Esophagus muscularis mucosa (tissue), 4 donors: ENCODE measurements at regions not wholly inside any gene's neighbourhood (a gene's known extent, or its start where the extent isn't known, plus 50 kb on each side); places are given as distances from the start of the nearest gene placed in this dataset.

Source experiments
- DNase-seq: peaks from one replicate; pipeline ENCODE4 v3.0.0-alpha.2; 2017; ENCODE audit errors: extremely low spot score
- H3K27ac ChIP-seq, 4 donors: fragments of 200-600 bp; sonication (generic); replicated peaks in 1 of 4; 1 replicate in 3 of 4; 2 replicates in 1 of 4; pipeline ENCODE4 v1.5.1; 2016 to 2019; ENCODE audit warnings: mild to moderate bottlenecking in 1 of 4
- H3K27me3 ChIP-seq, 4 donors: fragments of 200-600 bp; sonication (generic); one replicate each; pipeline versions ENCODE4 v1.5.1 to v1.6.0; 2016 to 2019
- H3K36me3 ChIP-seq, 4 donors: fragments of 200-600 bp; sonication (generic); one replicate each; pipeline ENCODE4 v1.5.1; 2016 to 2019
- H3K4me1 ChIP-seq, 4 donors: fragments of 200-600 bp; sonication (generic); one replicate each; pipeline ENCODE4 v1.5.1; 2016 to 2019
- H3K4me3 ChIP-seq, 4 donors: fragments of 200-600 bp; sonication (generic); 1 replicate in 2 of 4; 2 replicates in 2 of 4; pipeline ENCODE4 v1.5.1; 2016 to 2019; ENCODE audit warnings: mild to moderate bottlenecking in 4 of 4, moderate library complexity in 1 of 4
- H3K9me3 ChIP-seq, 4 donors: fragments of 200-600 bp; sonication (generic); 1 replicate in 3 of 4; 2 replicates in 1 of 4; pipeline ENCODE4 v1.5.1; 2016 to 2019
- EP300 ChIP-seq: sonication (generic); formaldehyde crosslinking; IDR thresholded peaks from one replicate; pipeline ENCODE4 v1.6.1; 2017; ENCODE audit warnings: antibody characterized with exemption
- POLR2A ChIP-seq: fragments of 450-650 bp; IDR thresholded peaks from one replicate; pipeline ENCODE4 v1.6.1; 2017; ENCODE audit warnings: antibody characterized with exemption, moderate library complexity, mild to moderate bottlenecking, low read depth
- POLR2AphosphoS5 ChIP-seq, 2 donors: sonication (generic); formaldehyde crosslinking; IDR thresholded peaks; one replicate each; pipeline ENCODE4 v1.6.1; 2017; ENCODE audit warnings: antibody characterized with exemption in 2 of 2
- WGBS: methylation state at CpG from one replicate; pipeline ENCODE4 v1.1.5; 2018; 5-methylcytosine and 5-hydroxymethylcytosine counted together
- intact Hi-C: fragments of 100-400 bp; cut with DNase I; formaldehyde crosslinking; loops from one replicate; pipeline ENCODE4 v1.15.1; 2023
- TF ChIP-seq, protein P1 (sequence below), 3 experiments: fragments of 200-600 bp in 2 of 3; fragments of 450-650 bp in 1 of 3; sonication (generic) in 2 of 3; IDR thresholded peaks; one replicate each; pipeline ENCODE4 v1.5.1; 2017 to 2019; ENCODE audit warnings: antibody characterized with exemption in 3 of 3, mild to moderate bottlenecking in 2 of 3, moderate library complexity in 1 of 3

GRCh38 chr5:8517456-8517855, 648.5 kb downstream of the MTRR start:
- intact Hi-C loops, result no loop called here
- Histone ChIP-seq H3K27ac (no peak overlapping the region), H3K4me1 (no peaks in the 10 kb centered on the region), H3K4me3 (no peak overlapping the region), H3K36me3 (no peaks in the 10 kb centered on the region), H3K9me3 (peaks cover 0 to 7% (median 0%) of the 10 kb centered on the region in 4 donors), H3K27me3 (no peaks in the 10 kb centered on the region)
- 76% methylated on average over 6 of the region's 6 CpGs for WGBS
- TF ChIP-seq EP300 (no peak), POLR2AphosphoS5 (IDR thresholded peaks at IDR 0.05) (no peak), POLR2A (no peak)
- TF ChIP-seq, protein P1, sequence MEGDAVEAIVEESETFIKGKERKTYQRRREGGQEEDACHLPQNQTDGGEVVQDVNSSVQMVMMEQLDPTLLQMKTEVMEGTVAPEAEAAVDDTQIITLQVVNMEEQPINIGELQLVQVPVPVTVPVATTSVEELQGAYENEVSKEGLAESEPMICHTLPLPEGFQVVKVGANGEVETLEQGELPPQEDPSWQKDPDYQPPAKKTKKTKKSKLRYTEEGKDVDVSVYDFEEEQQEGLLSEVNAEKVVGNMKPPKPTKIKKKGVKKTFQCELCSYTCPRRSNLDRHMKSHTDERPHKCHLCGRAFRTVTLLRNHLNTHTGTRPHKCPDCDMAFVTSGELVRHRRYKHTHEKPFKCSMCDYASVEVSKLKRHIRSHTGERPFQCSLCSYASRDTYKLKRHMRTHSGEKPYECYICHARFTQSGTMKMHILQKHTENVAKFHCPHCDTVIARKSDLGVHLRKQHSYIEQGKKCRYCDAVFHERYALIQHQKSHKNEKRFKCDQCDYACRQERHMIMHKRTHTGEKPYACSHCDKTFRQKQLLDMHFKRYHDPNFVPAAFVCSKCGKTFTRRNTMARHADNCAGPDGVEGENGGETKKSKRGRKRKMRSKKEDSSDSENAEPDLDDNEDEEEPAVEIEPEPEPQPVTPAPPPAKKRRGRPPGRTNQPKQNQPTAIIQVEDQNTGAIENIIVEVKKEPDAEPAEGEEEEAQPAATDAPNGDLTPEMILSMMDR (IDR thresholded peaks at IDR 0.05), result no peak
- no peak for DNase-seq

- Histone ChIP-seq H3K36me3 (no peaks in the 10 kb centered on the region), H3K4me3 (no peak overlapping the region), H3K27me3 (no peaks in the 10 kb centered on the region), H3K27ac (no peak overlapping the region), H3K9me3 (no peaks in the 10 kb centered on the region), H3K4me1 (no peaks in the 10 kb centered on the region)
- no peak for TF ChIP-seq POLR2AphosphoS5 (IDR thresholded peaks at IDR 0.05)
- TF ChIP-seq, protein P1 (IDR thresholded peaks at IDR 0.05), result no peak
- TF ChIP-seq EP300, result no peak
- TF ChIP-seq POLR2A, result no peak
- WGBS, result 60% methylated on average over 3 of the region's 3 CpGs
- intact Hi-C loops, result no loop called here
- DNase-seq, result no peak
These were observed 652.0 kb downstream of the MTRR start for GRCh38 chr5:8520917-8521316.

GRCh38 chr5:8521991-8522390, 653.0 kb downstream of the MTRR start:
- Histone ChIP-seq H3K36me3 (no peaks in the 10 kb centered on the region), H3K27me3 (no peaks in the 10 kb centered on the region), H3K9me3 (no peaks in the 10 kb centered on the region), H3K27ac (no peak overlapping the region), H3K4me1 (no peaks in the 10 kb centered on the region), H3K4me3 (no peak overlapping the region)
- TF ChIP-seq, protein P1 (IDR thresholded peaks at IDR 0.05), result no peak
- TF ChIP-seq POLR2A, result no peak
- TF ChIP-seq EP300, result no peak
- TF ChIP-seq POLR2AphosphoS5 (IDR thresholded peaks at IDR 0.05), result no peak
- no peak for DNase-seq
- intact Hi-C loops, result no loop called here
- WGBS, result 87% methylated on average over 8 of the region's 8 CpGs

DNA sequence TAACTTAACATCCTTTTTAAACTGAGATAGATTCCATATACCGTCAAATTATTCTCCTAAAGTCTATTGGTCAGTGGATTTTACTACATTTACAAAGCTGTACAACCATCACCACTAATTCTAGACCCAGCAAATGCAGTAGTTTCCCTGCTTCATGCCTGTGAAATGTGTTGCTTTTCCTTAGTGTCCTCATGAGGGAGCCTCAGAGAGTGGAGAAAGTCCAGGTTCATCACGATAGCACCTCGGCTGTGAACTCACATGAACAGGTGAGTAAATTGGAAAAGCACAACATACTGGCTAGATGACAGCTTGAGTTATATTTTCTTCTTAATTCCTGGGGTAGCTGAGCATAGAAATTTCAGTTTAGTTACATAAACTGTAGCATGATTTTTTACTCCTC, 653.7 kb downstream of the MTRR start:
- no peak overlapping the region for H3K4me3 ChIP-seq
- 57% methylated on average over 3 of the region's 3 CpGs for WGBS
- no peaks in the 10 kb centered on the region for H3K9me3 ChIP-seq
- no peak for TF ChIP-seq POLR2AphosphoS5 (IDR thresholded peaks at IDR 0.05)
- no peak for TF ChIP-seq EP300
- no peak for TF ChIP-seq POLR2A
- TF ChIP-seq, protein P1 (IDR thresholded peaks at IDR 0.05), result no peak
- H3K27ac ChIP-seq, result no peak overlapping the region
- intact Hi-C loops, result no loop called here
- H3K4me1 ChIP-seq, result no peaks in the 10 kb centered on the region
- no peak for DNase-seq
- no peaks in the 10 kb centered on the region for H3K27me3 ChIP-seq
- H3K36me3 ChIP-seq, result no peaks in the 10 kb centered on the region

GRCh38 chr5:8523501-8523900, 654.6 kb downstream of the MTRR start:
- TF ChIP-seq POLR2A (no peak), EP300 (no peak), POLR2AphosphoS5 (IDR thresholded peaks at IDR 0.05) (no peak)
- TF ChIP-seq, protein P1 (IDR thresholded peaks at IDR 0.05), result no peak
- H3K27me3 ChIP-seq, result no peaks in the 10 kb centered on the region
- no peak for DNase-seq
- no peaks in the 10 kb centered on the region for H3K9me3 ChIP-seq
- H3K36me3 ChIP-seq, result no peaks in the 10 kb centered on the region
- intact Hi-C loops, result no loop called here
- WGBS, result 76% methylated on average over 3 of the region's 3 CpGs
- H3K4me3 ChIP-seq, result no peak overlapping the region
- no peak overlapping the region for H3K27ac ChIP-seq
- no peaks in the 10 kb centered on the region for H3K4me1 ChIP-seq
